ENCODE measurements at regions not wholly inside any gene's neighbourhood (a gene's known extent, or its start where the extent isn't known, plus 50 kb on each side); places are given as distances from the start of the nearest gene placed in this dataset.

DNA sequence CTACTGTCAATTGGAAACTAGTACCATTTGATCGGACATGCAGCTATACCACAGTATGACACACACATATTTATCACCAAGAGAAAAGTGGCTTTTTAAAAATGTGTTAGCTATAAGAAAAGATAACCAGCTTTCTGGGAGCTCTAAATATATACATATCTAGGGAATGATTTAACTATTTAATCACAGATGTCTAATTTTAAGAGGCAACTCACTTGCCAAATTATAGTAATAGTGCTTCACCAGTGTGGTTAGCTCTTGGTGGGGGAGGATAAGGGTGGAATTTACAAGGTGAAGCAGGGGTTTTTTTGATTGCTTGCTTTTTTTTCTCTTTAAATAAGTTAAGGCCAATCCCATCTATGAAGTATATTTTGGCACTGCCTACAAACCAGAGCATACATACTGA is 547.7 kb upstream of the DIPK2B start:
- TF ChIP-seq, protein P1, sequence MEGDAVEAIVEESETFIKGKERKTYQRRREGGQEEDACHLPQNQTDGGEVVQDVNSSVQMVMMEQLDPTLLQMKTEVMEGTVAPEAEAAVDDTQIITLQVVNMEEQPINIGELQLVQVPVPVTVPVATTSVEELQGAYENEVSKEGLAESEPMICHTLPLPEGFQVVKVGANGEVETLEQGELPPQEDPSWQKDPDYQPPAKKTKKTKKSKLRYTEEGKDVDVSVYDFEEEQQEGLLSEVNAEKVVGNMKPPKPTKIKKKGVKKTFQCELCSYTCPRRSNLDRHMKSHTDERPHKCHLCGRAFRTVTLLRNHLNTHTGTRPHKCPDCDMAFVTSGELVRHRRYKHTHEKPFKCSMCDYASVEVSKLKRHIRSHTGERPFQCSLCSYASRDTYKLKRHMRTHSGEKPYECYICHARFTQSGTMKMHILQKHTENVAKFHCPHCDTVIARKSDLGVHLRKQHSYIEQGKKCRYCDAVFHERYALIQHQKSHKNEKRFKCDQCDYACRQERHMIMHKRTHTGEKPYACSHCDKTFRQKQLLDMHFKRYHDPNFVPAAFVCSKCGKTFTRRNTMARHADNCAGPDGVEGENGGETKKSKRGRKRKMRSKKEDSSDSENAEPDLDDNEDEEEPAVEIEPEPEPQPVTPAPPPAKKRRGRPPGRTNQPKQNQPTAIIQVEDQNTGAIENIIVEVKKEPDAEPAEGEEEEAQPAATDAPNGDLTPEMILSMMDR (IDR thresholded peaks at IDR 0.05) = no peak
- no peak for TF ChIP-seq POLR2A (IDR thresholded peaks at IDR 0.05)
